HEK293 (cell line): ENCODE measurements at regions not wholly inside any gene's neighbourhood (a gene's known extent, or its start where the extent isn't known, plus 50 kb on each side); places are given as distances from the start of the nearest gene placed in this dataset.

ENCODE experiments used
- CTCF ChIA-PET: fragments of 350-600 bp; formaldehyde crosslinking; extraction: SDS; loops from one replicate; lab custom pipeline; 2021; ENCODE audit warnings: antibody characterized with exemption; lab: Yijun Ruan, JAX
- POLR2A ChIA-PET: fragments of 300-600 bp; formaldehyde crosslinking; extraction: SDS; loops from one replicate; lab custom pipeline; 2020; ENCODE audit warnings: antibody characterized with exemption, inconsistent platforms; lab: Yijun Ruan, JAX
- H3K27ac ChIP-seq: fragments of 200-500 bp; sonication (Bioruptor generic); 2 replicates; pipeline ENCODE4 v1.5.1; 2014; ENCODE audit warnings: low read depth, low read length, control low read depth, inconsistent platforms; ENCODE audit errors: extremely low read depth
- H3K36me3 ChIP-seq, 2 experiments: fragments of 200-500 bp in 1 of 2; sonication (Bioruptor generic) in 1 of 2; 1 replicate in 1 of 2; 2 replicates in 1 of 2; pipeline ENCODE4 v1.5.1; 2014 to 2017; ENCODE audit warnings: inconsistent platforms in 2 of 2, low read length in 2 of 2; ENCODE audit not compliant: control insufficient read depth in 2 of 2, insufficient read depth in 1 of 2
- H3K4me1 ChIP-seq: fragments of 200-500 bp; sonication (Bioruptor generic); 2 replicates; pipeline ENCODE4 v1.5.1; 2014; ENCODE audit warnings: mild to moderate bottlenecking, low read length, inconsistent platforms; ENCODE audit not compliant: control insufficient read depth, insufficient read depth
- H3K4me3 ChIP-seq: 2 replicates; pipeline ENCODE4 v1.5.1; 2011; ENCODE audit warnings: low read depth, mild to moderate bottlenecking, control low read depth, low read length, moderate library complexity
- H3K9me3 ChIP-seq: fragments of 200-500 bp; sonication (Bioruptor generic); 2 replicates; pipeline ENCODE4 v1.5.1; 2014; ENCODE audit warnings: low read depth, low read length, inconsistent platforms; ENCODE audit not compliant: control insufficient read depth, insufficient read depth
- GLIS1 ChIP-seq: fragments of 450-650 bp; formaldehyde crosslinking; IDR thresholded peaks from 2 replicates; pipeline ENCODE4 v1.5.1; 2016; ENCODE audit warnings: missing biosample characterization, missing genetic modification characterization
- KLF16 ChIP-seq: fragments of 450-650 bp; formaldehyde crosslinking; IDR thresholded peaks from 2 replicates; pipeline ENCODE4 v1.5.1; 2017; ENCODE audit warnings: missing biosample characterization, missing genetic modification characterization
- KLF7 ChIP-seq: fragments of 450-650 bp; formaldehyde crosslinking; IDR thresholded peaks from 2 replicates; pipeline ENCODE4 v1.5.1; 2016; ENCODE audit warnings: missing biosample characterization, missing genetic modification characterization, borderline replicate concordance
- KLF9 ChIP-seq: fragments of 450-650 bp; formaldehyde crosslinking; IDR thresholded peaks from 2 replicates; pipeline ENCODE4 v1.5.1; 2016; ENCODE audit warnings: missing biosample characterization, missing genetic modification characterization, low read depth
- PRDM1 ChIP-seq: fragments of 450-650 bp; formaldehyde crosslinking; IDR thresholded peaks from 2 replicates; pipeline ENCODE4; 2016; ENCODE audit warnings: missing biosample characterization, missing genetic modification characterization
- RBAK ChIP-seq: fragments of 450-650 bp; formaldehyde crosslinking; IDR thresholded peaks from 2 replicates; pipeline ENCODE4 v1.5.1; 2016; ENCODE audit warnings: missing biosample characterization, missing genetic modification characterization
- SCRT1 ChIP-seq: fragments of 450-650 bp; formaldehyde crosslinking; IDR thresholded peaks from 2 replicates; pipeline ENCODE4 v1.5.1; 2016; ENCODE audit warnings: missing biosample characterization, missing genetic modification characterization, borderline replicate concordance
- SETDB1 ChIP-seq: IDR thresholded peaks from one replicate; pipeline ENCODE4 v1.6.1; 2017; ENCODE audit warnings: mild to moderate bottlenecking, low read length, moderate library complexity, mixed read lengths; ENCODE audit not compliant: insufficient read length
- TRIM28 ChIP-seq: IDR thresholded peaks from 2 replicates; pipeline ENCODE4 v1.6.1; 2011; ENCODE audit warnings: low read length, control low read depth, borderline replicate concordance
- YY1 ChIP-seq: fragments of 450-650 bp; formaldehyde crosslinking; IDR thresholded peaks from 2 replicates; pipeline ENCODE4 v1.5.1; 2018; ENCODE audit warnings: missing biosample characterization, missing genetic modification characterization
- ZBTB21 ChIP-seq: fragments of 450-650 bp; formaldehyde crosslinking; IDR thresholded peaks from 2 replicates; pipeline ENCODE4 v1.5.1; 2017; ENCODE audit warnings: missing biosample characterization, missing genetic modification characterization
- ZFP69B ChIP-seq: fragments of 450-650 bp; formaldehyde crosslinking; IDR thresholded peaks from 2 replicates; pipeline ENCODE4 v1.5.1; 2016; ENCODE audit warnings: missing biosample characterization, missing genetic modification characterization
- ZNF155 ChIP-seq: fragments of 450-650 bp; formaldehyde crosslinking; IDR thresholded peaks from 2 replicates; pipeline ENCODE4 v1.5.1; 2016; ENCODE audit warnings: missing biosample characterization, missing genetic modification characterization
- ZNF169 ChIP-seq: fragments of 450-650 bp; formaldehyde crosslinking; IDR thresholded peaks from 2 replicates; pipeline ENCODE4 v1.5.1; 2016; ENCODE audit warnings: missing biosample characterization, missing genetic modification characterization
- ZNF174 ChIP-seq: fragments of 450-650 bp; formaldehyde crosslinking; IDR thresholded peaks from 2 replicates; pipeline ENCODE4 v1.5.0; 2017; ENCODE audit warnings: missing biosample characterization, mild to moderate bottlenecking, missing genetic modification characterization
- ZNF211 ChIP-seq: fragments of 450-650 bp; formaldehyde crosslinking; IDR thresholded peaks from 2 replicates; pipeline ENCODE4 v1.5.1; 2016; ENCODE audit warnings: low read depth, missing biosample characterization, missing genetic modification characterization
- ZNF341 ChIP-seq: fragments of 450-650 bp; formaldehyde crosslinking; IDR thresholded peaks from 2 replicates; pipeline ENCODE4; 2016; ENCODE audit warnings: low read depth, missing biosample characterization, missing genetic modification characterization
- ZNF366 ChIP-seq: fragments of 450-650 bp; formaldehyde crosslinking; conservative IDR thresholded peaks from 2 replicates; pipeline ENCODE4 v1.5.1; 2016; ENCODE audit warnings: missing biosample characterization, missing genetic modification characterization
- ZNF48 ChIP-seq: fragments of 450-650 bp; formaldehyde crosslinking; IDR thresholded peaks from 2 replicates; pipeline ENCODE4 v1.5.1; 2016; ENCODE audit warnings: missing biosample characterization, missing genetic modification characterization
- ZNF544 ChIP-seq: fragments of 450-650 bp; formaldehyde crosslinking; IDR thresholded peaks from 2 replicates; pipeline ENCODE4 v1.5.0; 2017; ENCODE audit warnings: missing biosample characterization, missing genetic modification characterization
- ZNF624 ChIP-seq: fragments of 450-650 bp; formaldehyde crosslinking; IDR thresholded peaks from 2 replicates; pipeline ENCODE4 v1.5.1; 2017; ENCODE audit warnings: missing biosample characterization, missing genetic modification characterization
- ZNF768 ChIP-seq: fragments of 450-650 bp; formaldehyde crosslinking; IDR thresholded peaks from 2 replicates; pipeline ENCODE4 v1.5.1; 2018; ENCODE audit warnings: missing biosample characterization, mild to moderate bottlenecking, missing genetic modification characterization
- ZNF785 ChIP-seq: fragments of 450-650 bp; formaldehyde crosslinking; IDR thresholded peaks from 2 replicates; pipeline ENCODE4 v1.5.1; 2016; ENCODE audit warnings: missing biosample characterization, missing genetic modification characterization
- TF ChIP-seq, protein P1 (sequence below): fragments of 450-650 bp; formaldehyde crosslinking; IDR thresholded peaks from 2 replicates; pipeline ENCODE4 v1.5.1; 2016; ENCODE audit warnings: missing biosample characterization, missing genetic modification characterization, low read depth
- TF ChIP-seq, protein P2 (sequence below): fragments of 450-650 bp; formaldehyde crosslinking; IDR thresholded peaks from 2 replicates; pipeline ENCODE4 v1.5.1; 2016; ENCODE audit warnings: missing biosample characterization, missing genetic modification characterization
- TF ChIP-seq, protein P3 (sequence below): fragments of 450-650 bp; formaldehyde crosslinking; IDR thresholded peaks from 2 replicates; pipeline ENCODE4 v1.5.1; 2016; ENCODE audit warnings: missing biosample characterization, missing genetic modification characterization
- TF ChIP-seq, protein P4 (sequence below): fragments of 450-650 bp; formaldehyde crosslinking; IDR thresholded peaks from 2 replicates; pipeline ENCODE4 v1.5.1; 2016; ENCODE audit warnings: missing biosample characterization, missing genetic modification characterization
- TF ChIP-seq, protein P5 (sequence below): fragments of 450-650 bp; formaldehyde crosslinking; IDR thresholded peaks from 2 replicates; pipeline ENCODE4 v1.5.1; 2016; ENCODE audit warnings: missing biosample characterization, missing genetic modification characterization

DNA sequence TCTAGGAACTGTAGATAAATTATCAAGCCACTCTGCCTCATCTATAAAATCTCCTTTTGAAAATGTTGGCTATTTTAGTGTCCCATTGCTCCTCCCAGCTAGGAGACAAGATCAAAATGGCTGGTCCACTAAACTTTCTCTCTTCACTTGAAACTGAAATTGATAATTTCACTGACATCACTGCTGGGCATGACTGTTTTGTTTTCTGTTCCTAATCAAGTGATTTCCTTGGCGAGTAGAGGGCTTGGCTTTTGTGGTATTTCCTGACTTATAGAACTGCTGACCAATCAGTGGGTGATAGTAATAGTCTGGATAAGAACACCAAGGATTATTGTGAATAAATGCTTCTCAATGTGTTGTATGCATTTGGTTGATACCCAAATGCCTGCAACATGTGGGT, 2152.9 kb downstream of the ARAP2 start (continued):
- TF ChIP-seq, protein P1, sequence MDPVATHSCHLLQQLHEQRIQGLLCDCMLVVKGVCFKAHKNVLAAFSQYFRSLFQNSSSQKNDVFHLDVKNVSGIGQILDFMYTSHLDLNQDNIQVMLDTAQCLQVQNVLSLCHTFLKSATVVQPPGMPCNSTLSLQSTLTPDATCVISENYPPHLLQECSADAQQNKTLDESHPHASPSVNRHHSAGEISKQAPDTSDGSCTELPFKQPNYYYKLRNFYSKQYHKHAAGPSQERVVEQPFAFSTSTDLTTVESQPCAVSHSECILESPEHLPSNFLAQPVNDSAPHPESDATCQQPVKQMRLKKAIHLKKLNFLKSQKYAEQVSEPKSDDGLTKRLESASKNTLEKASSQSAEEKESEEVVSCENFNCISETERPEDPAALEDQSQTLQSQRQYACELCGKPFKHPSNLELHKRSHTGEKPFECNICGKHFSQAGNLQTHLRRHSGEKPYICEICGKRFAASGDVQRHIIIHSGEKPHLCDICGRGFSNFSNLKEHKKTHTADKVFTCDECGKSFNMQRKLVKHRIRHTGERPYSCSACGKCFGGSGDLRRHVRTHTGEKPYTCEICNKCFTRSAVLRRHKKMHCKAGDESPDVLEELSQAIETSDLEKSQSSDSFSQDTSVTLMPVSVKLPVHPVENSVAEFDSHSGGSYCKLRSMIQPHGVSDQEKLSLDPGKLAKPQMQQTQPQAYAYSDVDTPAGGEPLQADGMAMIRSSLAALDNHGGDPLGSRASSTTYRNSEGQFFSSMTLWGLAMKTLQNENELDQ (tag by site-specific recombination): no peak
- TF ChIP-seq RBAK (tag by site-specific recombination) (no peak), GLIS1 (tag by site-specific recombination) (no peak), PRDM1 (tag by site-specific recombination) (no peak), ZNF785 (no peak), ZNF211 (tag by site-specific recombination) (no peak)

DNA sequence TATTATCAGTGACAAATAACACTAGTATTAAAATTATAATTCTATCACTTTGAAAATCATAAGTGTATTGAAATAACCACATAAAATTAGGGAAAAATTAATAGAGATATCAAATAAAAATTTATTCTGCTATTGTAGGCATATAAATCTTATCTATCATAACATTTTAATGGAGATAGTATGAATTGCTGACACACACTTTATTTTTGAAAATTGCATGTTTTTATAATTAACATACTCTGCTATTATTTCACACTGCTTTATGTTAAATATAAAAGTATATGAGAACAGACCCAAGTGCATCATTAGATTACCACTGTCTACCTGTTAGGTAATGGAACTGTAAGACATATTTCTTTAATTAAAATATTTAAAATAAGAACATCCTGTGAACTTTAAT, 2150.2 kb downstream of the ARAP2 start:
- POLR2A ChIA-PET: no interaction called here
- Histone ChIP-seq H3K4me1 (no peaks in the 10 kb centered on the region), H3K27ac (no peak overlapping the region)

DNA sequence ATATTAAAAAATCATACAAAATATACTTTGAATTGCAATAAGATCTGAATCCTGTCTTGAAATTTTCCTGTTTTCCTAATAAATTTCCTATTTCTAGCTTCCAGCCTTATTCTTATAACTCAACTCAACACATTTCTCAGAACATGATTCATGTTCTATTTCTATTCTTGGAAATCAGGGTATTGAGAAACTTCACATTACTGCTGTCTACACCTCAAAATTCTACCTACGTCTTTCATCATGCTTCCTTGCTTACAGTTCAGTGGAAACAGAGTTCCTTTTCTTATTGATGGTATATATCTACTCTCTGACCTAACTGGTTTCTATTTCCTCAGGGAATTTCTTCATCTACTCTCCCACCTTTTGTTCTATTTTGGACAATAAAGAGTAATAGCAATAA, 2139.0 kb downstream of the ARAP2 start:
- Histone ChIP-seq H3K27ac (no peak overlapping the region), H3K4me1 (no peaks in the 10 kb centered on the region), H3K4me3 (no peak overlapping the region), H3K9me3 (no peaks in the 10 kb centered on the region), H3K36me3 (no peaks in the 10 kb centered on the region)
- ChIA-PET CTCF (no interaction called here), POLR2A (no interaction called here)
- TF ChIP-seq SETDB1 (no peak), ZNF169 (tag by site-specific recombination) (no peak), SCRT1 (tag by site-specific recombination) (no peak), KLF16 (tag by site-specific recombination) (no peak), ZNF768 (no peak), YY1 (tag by site-specific recombination) (no peak), TRIM28 (no peak), ZFP69B (tag by site-specific recombination) (no peak), ZNF624 (tag by site-specific recombination) (no peak)
- TF ChIP-seq, protein P2, sequence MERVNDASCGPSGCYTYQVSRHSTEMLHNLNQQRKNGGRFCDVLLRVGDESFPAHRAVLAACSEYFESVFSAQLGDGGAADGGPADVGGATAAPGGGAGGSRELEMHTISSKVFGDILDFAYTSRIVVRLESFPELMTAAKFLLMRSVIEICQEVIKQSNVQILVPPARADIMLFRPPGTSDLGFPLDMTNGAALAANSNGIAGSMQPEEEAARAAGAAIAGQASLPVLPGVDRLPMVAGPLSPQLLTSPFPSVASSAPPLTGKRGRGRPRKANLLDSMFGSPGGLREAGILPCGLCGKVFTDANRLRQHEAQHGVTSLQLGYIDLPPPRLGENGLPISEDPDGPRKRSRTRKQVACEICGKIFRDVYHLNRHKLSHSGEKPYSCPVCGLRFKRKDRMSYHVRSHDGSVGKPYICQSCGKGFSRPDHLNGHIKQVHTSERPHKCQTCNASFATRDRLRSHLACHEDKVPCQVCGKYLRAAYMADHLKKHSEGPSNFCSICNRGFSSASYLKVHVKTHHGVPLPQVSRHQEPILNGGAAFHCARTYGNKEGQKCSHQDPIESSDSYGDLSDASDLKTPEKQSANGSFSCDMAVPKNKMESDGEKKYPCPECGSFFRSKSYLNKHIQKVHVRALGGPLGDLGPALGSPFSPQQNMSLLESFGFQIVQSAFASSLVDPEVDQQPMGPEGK (tag by site-specific recombination): no peak
- TF ChIP-seq, protein P3, sequence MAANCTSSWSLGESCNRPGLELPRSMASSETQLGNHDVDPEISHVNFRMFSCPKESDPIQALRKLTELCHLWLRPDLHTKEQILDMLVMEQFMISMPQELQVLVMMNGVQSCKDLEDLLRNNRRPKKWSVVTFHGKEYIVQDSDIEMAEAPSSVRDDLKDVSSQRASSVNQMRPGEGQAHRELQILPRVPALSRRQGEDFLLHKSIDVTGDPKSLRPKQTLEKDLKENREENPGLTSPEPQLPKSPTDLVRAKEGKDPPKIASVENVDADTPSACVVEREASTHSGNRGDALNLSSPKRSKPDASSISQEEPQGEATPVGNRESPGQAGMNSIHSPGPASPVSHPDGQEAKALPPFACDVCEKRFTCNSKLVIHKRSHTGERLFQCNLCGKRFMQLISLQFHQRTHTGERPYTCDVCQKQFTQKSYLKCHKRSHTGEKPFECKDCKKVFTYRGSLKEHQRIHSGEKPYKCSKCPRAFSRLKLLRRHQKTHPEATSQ (tag by site-specific recombination): no peak
- TF ChIP-seq, protein P4, sequence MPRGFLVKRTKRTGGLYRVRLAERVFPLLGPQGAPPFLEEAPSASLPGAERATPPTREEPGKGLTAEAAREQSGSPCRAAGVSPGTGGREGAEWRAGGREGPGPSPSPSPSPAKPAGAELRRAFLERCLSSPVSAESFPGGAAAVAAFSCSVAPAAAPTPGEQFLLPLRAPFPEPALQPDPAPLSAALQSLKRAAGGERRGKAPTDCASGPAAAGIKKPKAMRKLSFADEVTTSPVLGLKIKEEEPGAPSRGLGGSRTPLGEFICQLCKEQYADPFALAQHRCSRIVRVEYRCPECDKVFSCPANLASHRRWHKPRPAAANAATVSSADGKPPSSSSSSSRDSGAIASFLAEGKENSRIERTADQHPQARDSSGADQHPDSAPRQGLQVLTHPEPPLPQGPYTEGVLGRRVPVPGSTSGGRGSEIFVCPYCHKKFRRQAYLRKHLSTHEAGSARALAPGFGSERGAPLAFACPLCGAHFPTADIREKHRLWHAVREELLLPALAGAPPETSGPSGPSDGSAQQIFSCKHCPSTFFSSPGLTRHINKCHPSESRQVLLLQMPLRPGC: no peak

More for the DNA sequence above, 2150.2 kb downstream of the ARAP2 start:
- Histone ChIP-seq H3K36me3 (no peaks in the 10 kb centered on the region), H3K4me3 (no peak overlapping the region), H3K9me3 (no peaks in the 10 kb centered on the region)
- CTCF ChIA-PET: no interaction called here
- TF ChIP-seq KLF9 (tag by site-specific recombination) (no peak), ZNF341 (tag by site-specific recombination) (no peak), KLF7 (tag by site-specific recombination) (no peak), ZNF366 (tag by site-specific recombination) (no peak), ZNF544 (tag by site-specific recombination) (no peak), ZNF174 (tag by site-specific recombination) (no peak), ZNF155 (no peak), ZNF48 (tag by site-specific recombination) (no peak), ZBTB21 (tag by site-specific recombination) (no peak)
- TF ChIP-seq, protein P1 (tag by site-specific recombination): no peak
- TF ChIP-seq, protein P5, sequence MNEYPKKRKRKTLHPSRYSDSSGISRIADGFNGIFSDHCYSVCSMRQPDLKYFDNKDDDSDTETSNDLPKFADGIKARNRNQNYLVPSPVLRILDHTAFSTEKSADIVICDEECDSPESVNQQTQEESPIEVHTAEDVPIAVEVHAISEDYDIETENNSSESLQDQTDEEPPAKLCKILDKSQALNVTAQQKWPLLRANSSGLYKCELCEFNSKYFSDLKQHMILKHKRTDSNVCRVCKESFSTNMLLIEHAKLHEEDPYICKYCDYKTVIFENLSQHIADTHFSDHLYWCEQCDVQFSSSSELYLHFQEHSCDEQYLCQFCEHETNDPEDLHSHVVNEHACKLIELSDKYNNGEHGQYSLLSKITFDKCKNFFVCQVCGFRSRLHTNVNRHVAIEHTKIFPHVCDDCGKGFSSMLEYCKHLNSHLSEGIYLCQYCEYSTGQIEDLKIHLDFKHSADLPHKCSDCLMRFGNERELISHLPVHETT (tag by site-specific recombination): no peak
